Stimulated activated naive CD8-positive, alpha-beta T cell treated with anti-CD3 and anti-CD28 coated beads, Interleukin-15, amount 100 ng/mL, for 72 hours (primary cell): ENCODE measurements at regions not wholly inside any gene's neighbourhood (a gene's known extent, or its start where the extent isn't known, plus 50 kb on each side); places are given as distances from the start of the nearest gene placed in this dataset.
"Not testable (repeated sequence)": the region's sequence is repeated elsewhere in the genome, so short reads cannot be mapped to it uniquely, and the experiment has no call there.

Experiments used
- ATAC-seq: fragments of 150-1000 bp; cut with Tn5 transposase; 2 replicates; pipeline ENCODE4 v1.10.0; 2021; ENCODE audit warnings: mild to moderate bottlenecking, moderate library complexity
- DNase-seq, 2 donors: peaks; one replicate each; pipeline ENCODE4 v3.0.0; 2021 to 2022
- H3K27ac Mint-ChIP-seq, 2 donors: one replicate each; pipeline ENCODE4 v1.8.0; 2022; ENCODE audit warnings: mild to moderate bottlenecking in 2 of 2, mixed read lengths in 2 of 2, moderate library complexity in 2 of 2
- H3K27me3 Mint-ChIP-seq: one replicate; pipeline ENCODE4 v1.8.0; 2022; ENCODE audit warnings: mixed read lengths
- H3K4me1 Mint-ChIP-seq: one replicate; pipeline ENCODE4 v1.8.0; 2022; ENCODE audit warnings: mild to moderate bottlenecking, mixed read lengths
- H3K4me3 Mint-ChIP-seq, 2 donors: one replicate each; pipeline ENCODE4 v1.8.0; 2022; ENCODE audit warnings: mild to moderate bottlenecking in 2 of 2, mixed read lengths in 2 of 2, moderate library complexity in 1 of 2
- H3K9me3 Mint-ChIP-seq, 2 donors: one replicate each; pipeline ENCODE4 v1.8.0; 2022; ENCODE audit warnings: mixed read lengths in 2 of 2

DNA sequence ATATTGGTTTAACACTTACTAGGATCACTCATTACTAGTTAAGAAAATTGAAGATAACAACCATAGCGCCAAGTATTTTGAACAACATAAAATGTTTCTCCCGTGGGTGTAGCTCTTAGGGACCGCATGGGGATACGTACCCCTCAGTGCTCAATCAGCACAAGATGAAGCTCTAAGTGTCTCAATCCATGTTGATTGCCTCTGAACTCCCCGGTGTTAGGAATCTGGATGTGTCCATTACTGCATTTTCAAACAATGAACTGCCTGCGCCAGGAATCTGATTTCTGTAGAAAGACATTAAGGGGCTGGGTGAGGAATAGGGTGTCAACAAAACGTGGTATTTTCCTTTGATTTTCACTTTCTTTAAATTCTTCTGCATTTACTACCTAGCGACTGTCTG, 100.2 kb downstream of the LMO4 start:
- Mint-ChIP-seq H3K4me3 (no peak overlapping the region), H3K9me3 (no peaks in the 10 kb centered on the region), H3K27ac (peak overlapping the region in 1 of 2 donors; percentile 40), H3K27me3 (peaks cover 11% of the 10 kb centered on the region), H3K4me1 (no peaks in the 10 kb centered on the region)
- no peak for DNase-seq
- ATAC-seq, result no peak

DNA sequence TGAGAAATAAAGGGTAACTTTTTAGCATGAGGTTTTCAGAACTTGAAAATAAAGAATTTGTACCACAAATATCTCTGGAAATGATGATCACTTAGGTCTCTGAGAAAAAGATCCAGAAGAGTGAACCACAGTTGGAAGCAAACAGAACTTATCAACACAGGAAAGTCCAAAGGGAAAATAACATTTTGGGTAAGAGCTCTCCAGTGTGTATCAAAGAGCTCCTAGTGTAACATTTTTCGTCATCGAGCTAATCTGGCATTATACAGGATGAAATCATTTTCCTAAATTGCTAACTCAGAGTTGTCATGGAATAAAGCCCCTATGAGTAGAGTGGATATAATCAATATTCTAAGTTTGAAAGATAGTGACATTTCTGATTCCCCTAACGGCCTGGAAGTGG, 104.0 kb downstream of the LMO4 start:
- H3K27me3 Mint-ChIP-seq, result peaks cover 21% of the 10 kb centered on the region
- no peak for ATAC-seq

DNA sequence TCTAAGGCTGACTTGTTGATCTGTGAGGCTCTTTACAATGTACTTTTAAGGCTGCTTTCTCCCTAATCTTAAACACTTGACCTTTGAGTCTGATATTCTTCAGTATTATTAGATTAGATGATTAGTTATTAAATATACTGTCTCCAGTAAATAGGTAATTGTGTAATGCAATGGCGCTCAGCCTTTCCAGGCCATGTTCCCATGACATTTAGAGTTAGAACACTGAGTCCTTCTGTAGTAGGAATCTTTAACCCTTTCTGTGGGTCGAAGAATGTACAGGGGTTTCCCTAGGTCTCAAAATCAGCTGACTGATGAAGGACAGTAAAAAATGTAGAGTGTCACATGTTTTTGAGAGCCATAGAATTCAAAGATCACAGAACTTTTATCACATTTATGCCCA, 104.4 kb downstream of the LMO4 start:
- not testable (repeated sequence) for H3K9me3 Mint-ChIP-seq, DNase-seq, ATAC-seq, H3K4me1 Mint-ChIP-seq, H3K27ac Mint-ChIP-seq, H3K4me3 Mint-ChIP-seq
- peaks cover 21% of the 10 kb centered on the region for H3K27me3 Mint-ChIP-seq

More for the DNA sequence above, 104.0 kb downstream of the LMO4 start:
- Mint-ChIP-seq H3K27ac (no peak overlapping the region), H3K9me3 (no peaks in the 10 kb centered on the region), H3K4me1 (peaks cover 5% of the 10 kb centered on the region), H3K4me3 (no peak overlapping the region)
- DNase-seq, result no peak

DNA sequence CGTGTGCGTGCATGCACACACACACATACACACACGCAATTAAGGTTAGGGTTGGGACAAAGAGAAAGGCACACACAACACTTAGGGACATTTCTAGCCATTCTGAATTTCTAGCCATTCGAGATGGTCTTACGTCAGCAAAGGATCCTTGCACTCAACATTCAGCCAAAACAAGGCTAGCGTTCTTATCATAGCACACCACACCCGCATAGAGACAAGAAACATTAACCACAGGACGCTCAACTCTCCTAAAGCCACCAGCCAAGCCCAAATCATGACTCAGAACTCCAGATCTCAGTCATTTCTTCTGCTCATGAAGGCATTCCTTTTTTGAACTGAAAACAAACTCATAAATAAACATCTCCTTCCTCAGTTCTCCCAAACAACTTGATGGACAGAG, 106.8 kb downstream of the LMO4 start:
- Mint-ChIP-seq H3K27ac (peak overlapping the region in 1 of 2 donors; percentile 2), H3K4me1 (peaks cover 5% of the 10 kb centered on the region), H3K4me3 (no peak overlapping the region), H3K27me3 (peaks cover 20% of the 10 kb centered on the region), H3K9me3 (no peaks in the 10 kb centered on the region)
- ATAC-seq (peak; percentile 66), DNase-seq (no peak)

DNA sequence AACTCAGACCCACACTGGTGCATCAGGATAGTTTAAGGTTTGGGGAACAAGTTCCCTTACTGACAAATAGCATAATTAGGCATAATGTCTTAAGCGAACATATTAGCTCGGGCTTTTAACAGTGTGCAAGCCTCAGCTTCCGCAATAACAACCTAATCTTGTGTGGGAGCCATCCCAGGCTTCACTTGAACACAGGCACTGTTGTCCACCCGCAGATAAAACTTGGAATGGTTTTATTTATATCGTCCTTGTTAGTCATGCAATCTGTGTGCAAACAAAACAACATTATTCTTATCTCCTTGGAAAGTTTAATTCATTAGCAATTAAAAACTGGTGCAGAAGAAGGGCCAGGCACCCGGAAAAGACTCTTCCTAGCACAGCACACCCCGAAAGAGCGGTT, 107.4 kb downstream of the LMO4 start:
- DNase-seq, H3K27ac Mint-ChIP-seq, H3K9me3 Mint-ChIP-seq, H3K4me1 Mint-ChIP-seq, ATAC-seq, H3K4me3 Mint-ChIP-seq: not testable (repeated sequence)
- H3K27me3 Mint-ChIP-seq, result peaks cover 21% of the 10 kb centered on the region

DNA sequence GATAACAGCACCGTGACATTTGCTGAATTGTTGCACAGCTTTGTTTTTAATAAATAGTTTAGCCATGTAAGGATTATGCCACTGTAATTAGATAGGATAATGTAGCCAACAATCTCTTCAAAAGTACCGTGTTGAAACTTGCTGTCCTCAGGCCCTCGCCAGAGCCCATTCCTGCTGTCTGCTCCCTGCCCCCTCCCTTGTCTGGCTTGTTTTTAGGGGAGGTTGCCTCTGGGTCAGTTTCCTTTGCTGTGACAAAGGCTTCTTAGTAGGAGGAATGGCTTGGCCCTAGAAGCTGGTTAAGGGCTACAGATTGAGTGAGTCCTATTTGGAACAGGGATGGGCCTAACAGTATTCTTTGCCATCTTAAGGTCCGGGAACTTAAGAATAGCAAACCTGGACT, 107.9 kb downstream of the LMO4 start:
- no peak overlapping the region for H3K4me3 Mint-ChIP-seq

DNA sequence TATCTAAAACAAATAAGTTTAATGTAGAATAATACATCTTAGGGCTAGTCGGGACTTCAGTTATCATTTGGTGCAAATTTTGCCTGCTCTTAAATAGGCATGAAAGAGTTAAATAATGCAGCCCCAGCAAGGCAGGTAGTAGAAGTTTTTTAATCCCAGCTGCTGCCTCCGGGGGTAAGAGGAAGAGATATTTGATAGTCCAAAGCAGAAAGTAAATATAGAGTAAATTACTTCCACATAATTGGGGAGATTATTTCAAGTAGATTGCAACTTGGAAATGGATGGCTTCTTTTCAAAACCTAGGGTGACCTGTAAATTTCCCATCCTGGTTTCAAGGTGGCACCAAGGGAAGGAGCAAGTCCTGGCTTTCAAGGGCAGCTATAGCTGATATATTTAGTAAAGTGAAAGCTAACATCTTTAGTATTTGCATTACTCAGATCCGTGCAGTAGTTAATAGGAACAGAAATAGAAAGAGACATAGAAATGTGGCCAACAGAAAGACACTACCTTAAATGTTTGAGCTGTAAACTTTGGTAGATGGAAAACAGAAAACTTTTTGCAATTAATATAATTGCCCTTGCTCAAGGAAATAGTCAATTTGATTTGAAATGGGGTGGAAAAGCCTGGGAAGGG, 109.1 kb downstream of the LMO4 start:
- DNase-seq (no peak), ATAC-seq (no peak)
- H3K27me3 Mint-ChIP-seq, result peaks cover 23% of the 10 kb centered on the region
- no peaks in the 10 kb centered on the region for H3K9me3 Mint-ChIP-seq
- no peak overlapping the region for H3K4me3 Mint-ChIP-seq
- H3K4me1 Mint-ChIP-seq, result peaks cover 5% of the 10 kb centered on the region
- no peak overlapping the region for H3K27ac Mint-ChIP-seq

More for the DNA sequence above, 107.9 kb downstream of the LMO4 start:
- Mint-ChIP-seq H3K9me3 (no peaks in the 10 kb centered on the region), H3K27me3 (peaks cover 23% of the 10 kb centered on the region), H3K4me1 (peaks cover 5% of the 10 kb centered on the region), H3K27ac (peak overlapping the region in 1 of 2 donors; percentile 22)
- no peak for DNase-seq
- ATAC-seq, result no peak

DNA sequence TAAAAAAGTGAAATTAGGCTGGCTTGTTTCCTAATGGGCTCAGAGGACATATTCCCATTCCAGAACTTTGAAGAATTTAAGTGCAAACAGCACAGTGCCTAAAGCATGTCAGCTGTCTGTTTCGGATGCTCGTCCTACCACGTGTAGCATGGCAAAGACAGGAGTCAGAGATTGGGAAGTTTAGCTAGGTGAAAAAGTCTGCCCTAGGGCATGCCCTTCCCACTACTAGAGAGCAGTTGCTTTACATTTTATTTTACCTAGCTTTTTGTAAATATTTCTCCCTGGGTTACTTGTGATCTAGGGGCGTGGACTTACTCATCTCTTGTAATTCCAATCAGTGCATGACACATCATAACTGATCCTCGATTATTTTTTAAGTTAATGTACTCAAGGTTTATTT, 111.1 kb downstream of the LMO4 start:
- no peak for ATAC-seq
- H3K27ac Mint-ChIP-seq, result no peak overlapping the region
- H3K4me1 Mint-ChIP-seq, result peaks cover 5% of the 10 kb centered on the region
- DNase-seq, result no peak
- H3K27me3 Mint-ChIP-seq, result peaks cover 16% of the 10 kb centered on the region
- H3K9me3 Mint-ChIP-seq, result peaks cover 10 to 20% of the 10 kb centered on the region in 2 donors
- H3K4me3 Mint-ChIP-seq, result no peak overlapping the region

DNA sequence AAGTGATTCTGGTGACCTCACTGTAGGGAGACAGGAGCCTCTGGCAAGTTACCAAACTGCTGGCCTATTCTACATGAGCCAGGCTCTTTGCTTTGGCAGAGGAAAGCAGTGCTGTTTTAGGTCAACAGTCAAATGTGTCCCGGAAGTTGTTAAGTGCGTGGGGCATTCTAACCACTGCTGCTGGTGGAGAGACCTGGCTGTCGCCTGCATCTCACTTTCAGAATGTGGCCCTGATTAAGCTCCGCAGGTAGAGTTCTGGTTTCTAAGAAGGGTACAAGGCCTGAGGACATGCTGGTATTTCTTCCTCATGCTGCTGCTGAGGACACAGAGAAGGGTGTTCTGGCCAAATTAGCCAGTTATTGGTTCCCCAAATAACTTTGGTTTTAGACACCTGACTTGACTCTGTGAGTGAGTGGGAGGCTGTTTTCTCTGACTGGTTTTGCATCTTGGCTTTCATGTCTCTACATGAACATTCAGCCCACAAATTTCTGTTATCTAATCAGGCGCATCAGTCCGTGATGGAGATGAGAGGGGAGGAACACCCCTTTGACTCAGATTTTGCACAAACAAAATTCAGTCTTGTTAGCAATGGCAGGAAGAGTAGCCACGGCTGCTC, 120.8 kb downstream of the LMO4 start:
- H3K4me3 Mint-ChIP-seq, result no peak overlapping the region
- ATAC-seq, result peak; percentile 42
- H3K27me3 Mint-ChIP-seq, result no peaks in the 10 kb centered on the region
- no peak overlapping the region for H3K27ac Mint-ChIP-seq
- DNase-seq, result no peak
- peaks cover 0 to 14% of the 10 kb centered on the region in 2 donors for H3K9me3 Mint-ChIP-seq
- H3K4me1 Mint-ChIP-seq, result no peaks in the 10 kb centered on the region

DNA sequence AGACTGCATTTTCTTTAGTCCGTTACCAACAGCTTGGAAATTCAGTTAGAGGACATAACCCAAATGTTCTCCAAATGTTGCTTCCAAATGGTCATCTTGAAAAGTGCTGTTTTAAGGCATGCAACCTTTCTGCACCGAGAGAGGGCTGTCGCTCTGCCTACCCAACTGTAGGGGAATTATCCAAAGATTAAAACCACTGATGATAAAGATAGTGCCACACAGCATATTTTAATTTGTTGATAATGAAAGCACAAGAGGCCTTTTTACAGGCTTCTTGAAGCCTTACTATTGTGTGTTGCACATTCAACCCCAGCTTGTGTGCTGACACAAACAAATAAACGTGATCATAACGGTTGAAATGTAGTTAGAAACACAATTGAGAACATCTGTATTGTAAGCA, 121.5 kb downstream of the LMO4 start:
- H3K27ac Mint-ChIP-seq, result no peak overlapping the region

DNA sequence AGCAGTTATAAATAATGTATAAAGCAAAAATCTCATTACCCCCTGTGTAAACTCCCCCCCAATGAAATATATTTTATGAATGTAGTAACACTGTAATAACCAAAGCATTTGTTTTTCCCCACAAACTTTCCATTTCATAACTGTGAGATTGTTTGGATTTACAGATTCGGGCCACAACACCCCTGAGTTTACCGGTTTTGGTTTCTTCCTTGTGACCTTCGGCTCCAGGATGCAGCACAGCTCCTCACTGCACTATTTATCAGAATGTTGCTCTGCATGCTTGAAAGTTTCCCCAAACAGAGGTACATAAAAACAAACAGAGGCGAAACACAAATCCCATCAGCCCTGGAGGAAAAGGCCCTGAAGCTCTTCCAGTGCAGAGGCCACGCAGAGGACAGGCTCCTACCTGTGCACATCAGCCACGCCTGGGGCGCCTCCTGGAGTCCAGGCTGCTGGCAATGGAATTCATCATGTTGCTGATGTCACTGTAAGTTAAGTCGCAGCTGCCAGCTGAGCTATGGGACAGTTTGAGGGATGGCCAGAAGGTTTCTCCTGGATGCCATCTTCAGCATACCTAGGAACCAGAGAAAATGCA, 122.0 kb downstream of the LMO4 start:
- ATAC-seq (peak; percentile 40), DNase-seq (peak in 1 of 2 donors; percentile 15)
- Mint-ChIP-seq H3K4me1 (no peaks in the 10 kb centered on the region), H3K4me3 (no peak overlapping the region), H3K27me3 (no peaks in the 10 kb centered on the region), H3K9me3 (peaks cover 0 to 2% of the 10 kb centered on the region in 2 donors), H3K27ac (no peak overlapping the region)

More for the DNA sequence above, 121.5 kb downstream of the LMO4 start:
- Mint-ChIP-seq H3K9me3 (peaks cover 0 to 8% of the 10 kb centered on the region in 2 donors), H3K27me3 (no peaks in the 10 kb centered on the region), H3K4me1 (no peaks in the 10 kb centered on the region), H3K4me3 (no peak overlapping the region)
- DNase-seq (no peak), ATAC-seq (no peak)

DNA sequence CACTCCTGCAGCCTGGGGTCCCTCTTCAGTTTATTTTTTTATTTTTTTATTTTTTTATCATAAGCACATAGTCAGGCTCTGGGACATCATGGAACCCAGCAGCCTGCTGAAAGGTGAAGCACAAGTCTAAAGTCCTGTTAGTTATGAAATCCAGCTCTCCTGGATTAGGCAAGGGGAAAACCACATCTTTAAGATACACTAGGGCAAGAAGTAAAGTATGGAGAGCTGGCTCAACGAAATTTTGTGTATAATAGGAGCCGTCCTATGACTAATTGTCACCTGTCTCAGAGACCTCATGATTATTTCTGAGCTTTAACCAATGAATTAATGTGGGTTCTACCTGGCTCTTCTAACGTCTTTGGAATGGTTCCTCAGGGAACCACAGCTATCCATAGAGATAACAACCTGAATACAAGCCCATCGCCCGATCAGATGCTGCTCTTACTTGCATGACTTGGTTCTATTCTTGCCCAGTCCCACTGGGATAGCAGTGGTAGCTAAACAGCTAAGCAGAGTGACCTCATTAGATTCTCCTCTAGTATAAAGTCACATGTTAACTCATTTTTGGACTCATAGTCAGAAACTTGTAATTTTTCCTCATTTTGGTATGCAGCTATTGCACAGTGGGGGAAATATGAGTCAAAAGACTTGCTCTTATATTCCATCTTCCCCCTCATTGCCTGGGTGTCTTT, 122.7 kb downstream of the LMO4 start:
- H3K27ac Mint-ChIP-seq, result no peak overlapping the region
- no peaks in the 10 kb centered on the region for H3K27me3 Mint-ChIP-seq
- no peak overlapping the region for H3K4me3 Mint-ChIP-seq
- no peak for DNase-seq
- H3K9me3 Mint-ChIP-seq, result no peaks in the 10 kb centered on the region
- H3K4me1 Mint-ChIP-seq, result no peaks in the 10 kb centered on the region
- ATAC-seq, result no peak

DNA sequence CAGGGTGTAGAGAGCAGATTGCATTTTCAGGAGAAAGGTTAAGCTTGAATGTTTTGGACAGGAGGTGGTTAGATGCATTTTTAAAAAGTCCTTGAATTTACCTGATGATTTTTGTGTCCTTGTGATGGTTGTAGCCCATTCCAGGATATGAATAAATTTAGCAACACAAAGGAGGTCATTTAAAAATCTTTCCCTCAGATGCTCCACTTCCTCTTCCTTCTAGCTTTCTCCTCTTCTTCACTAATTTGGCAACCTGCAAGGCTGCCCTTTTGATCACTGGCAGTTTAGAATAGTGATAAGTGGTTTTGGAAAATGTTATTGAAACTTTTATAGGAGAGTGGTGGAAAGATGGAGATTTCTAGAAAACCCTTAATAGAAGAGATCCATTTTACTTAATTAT, 124.0 kb downstream of the LMO4 start:
- DNase-seq, result no peak
- Mint-ChIP-seq H3K9me3 (no peaks in the 10 kb centered on the region), H3K4me1 (no peaks in the 10 kb centered on the region), H3K27me3 (no peaks in the 10 kb centered on the region), H3K27ac (no peak overlapping the region), H3K4me3 (no peak overlapping the region)
- ATAC-seq, result no peak

DNA sequence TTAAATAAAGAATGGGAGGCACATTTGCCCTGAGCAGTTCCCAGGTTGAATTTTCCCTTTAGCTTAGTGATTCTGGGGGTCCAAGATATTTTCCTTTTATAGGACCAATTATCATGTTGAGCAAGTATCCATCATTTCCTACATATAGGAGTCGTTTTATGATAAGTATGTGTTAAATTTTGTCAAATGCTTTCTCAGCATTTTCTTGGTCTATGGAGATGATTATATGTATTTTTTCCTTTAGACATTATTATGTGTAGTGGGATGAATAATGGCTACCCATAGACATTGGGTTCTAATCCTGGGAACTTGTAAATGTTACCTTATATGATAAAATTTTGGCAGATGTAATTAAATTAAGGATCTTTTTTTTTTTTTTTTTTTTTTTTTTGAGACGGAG, 128.7 kb downstream of the LMO4 start:
- no peak overlapping the region for H3K4me3 Mint-ChIP-seq
- peaks cover 0 to 20% of the 10 kb centered on the region in 2 donors for H3K9me3 Mint-ChIP-seq
- H3K27ac Mint-ChIP-seq, result no peak overlapping the region
- DNase-seq (no peak), ATAC-seq (no peak)
- no peaks in the 10 kb centered on the region for H3K4me1 Mint-ChIP-seq
- H3K27me3 Mint-ChIP-seq, result peaks cover 8% of the 10 kb centered on the region

DNA sequence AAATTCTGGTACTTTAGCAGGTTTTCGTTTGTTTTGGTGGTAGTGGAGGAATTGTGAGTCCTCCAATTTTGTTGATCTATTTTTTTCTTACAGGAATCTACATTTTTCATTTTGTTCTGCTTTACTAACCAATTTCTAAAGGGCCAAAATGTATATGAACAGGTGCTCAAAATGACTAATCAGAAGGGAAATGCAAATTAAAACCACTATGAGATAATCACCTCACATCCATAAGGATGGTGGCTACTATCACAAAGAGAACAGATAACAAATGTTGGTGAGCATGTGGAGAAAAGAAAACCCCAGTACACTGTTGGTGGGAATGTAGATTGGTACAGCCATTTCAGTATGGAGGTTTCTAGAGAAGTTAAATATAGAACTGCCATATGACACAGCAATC, 134.2 kb downstream of the LMO4 start:
- Mint-ChIP-seq H3K27ac (no peak overlapping the region), H3K27me3 (peaks cover 8% of the 10 kb centered on the region), H3K9me3 (peaks cover 0 to 20% of the 10 kb centered on the region in 2 donors), H3K4me3 (no peak overlapping the region), H3K4me1 (no peaks in the 10 kb centered on the region)
- no peak for ATAC-seq
- no peak for DNase-seq

DNA sequence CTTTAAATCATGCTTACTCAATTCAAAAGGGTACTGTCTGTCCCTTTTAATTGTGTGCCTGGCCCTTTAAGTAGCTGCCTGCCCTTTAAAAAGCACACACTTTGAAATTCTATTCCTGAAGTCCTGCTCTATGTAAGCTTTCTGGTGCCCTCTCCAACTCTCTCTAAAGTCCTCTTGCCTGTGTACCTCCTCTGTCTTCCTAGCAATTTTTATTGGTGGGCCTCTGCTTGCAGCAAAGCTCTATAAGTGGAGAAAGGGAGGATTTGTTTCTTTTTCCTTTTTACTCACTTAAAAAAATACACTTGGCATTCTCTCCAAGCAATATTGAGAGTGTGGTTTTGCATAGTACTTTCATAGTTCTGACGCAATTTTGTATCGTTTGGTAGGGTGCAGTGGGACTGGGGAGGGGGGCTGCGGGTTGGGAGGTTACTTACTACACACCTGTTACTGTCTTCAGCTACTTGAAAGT, 135.4 kb downstream of the LMO4 start:
- H3K4me3 Mint-ChIP-seq, result no peak overlapping the region
- ATAC-seq, result no peak

More for the DNA sequence above, 135.4 kb downstream of the LMO4 start:
- Mint-ChIP-seq H3K9me3 (peaks cover 0 to 18% of the 10 kb centered on the region in 2 donors), H3K4me1 (no peaks in the 10 kb centered on the region), H3K27ac (no peak overlapping the region), H3K27me3 (peaks cover 2% of the 10 kb centered on the region)
- no peak for DNase-seq
